GM19455 (cell line): ENCODE measurements at regions not wholly inside any gene's neighbourhood (a gene's known extent, or its start where the extent isn't known, plus 50 kb on each side); places are given as distances from the start of the nearest gene placed in this dataset.
"Not testable (repeated sequence)": the region's sequence is repeated elsewhere in the genome, so short reads cannot be mapped to it uniquely, and the experiment has no call there.

Experiments used
- ATAC-seq: cut with Tn5 transposase; IDR thresholded peaks from one replicate; pipeline ENCODE4 v1.9.1; 2021; ENCODE audit not compliant: unreplicated experiment

- no peak for ATAC-seq
Measured at GRCh38 chr2:65918760-65919187, 486.4 kb upstream of the SPRED2 start.

GRCh38 chr2:65917986-65918385 lies 485.6 kb upstream of the SPRED2 start:
- no peak for ATAC-seq

GRCh38 chr2:65916785-65917295 lies 484.4 kb upstream of the SPRED2 start:
- no peak for ATAC-seq

- ATAC-seq: no peak
Measured at GRCh38 chr2:65916177-65916576, 483.8 kb upstream of the SPRED2 start.

GRCh38 chr2:65915273-65915672 lies 482.9 kb upstream of the SPRED2 start:
- no peak for ATAC-seq

- no peak for ATAC-seq
Measured at GRCh38 chr2:65914244-65914786, 481.9 kb upstream of the SPRED2 start.

GRCh38 chr2:65913813-65914212 lies 481.4 kb upstream of the SPRED2 start:
- no peak for ATAC-seq

GRCh38 chr2:65901756-65902155 lies 469.4 kb upstream of the SPRED2 start:
- no peak for ATAC-seq

- no peak for ATAC-seq
Measured at GRCh38 chr2:65896446-65896845, 464.0 kb upstream of the SPRED2 start.

GRCh38 chr2:65890131-65890530 lies 457.7 kb upstream of the SPRED2 start:
- not testable (repeated sequence) for ATAC-seq

- no peak for ATAC-seq
Measured at GRCh38 chr2:65885266-65885665, 452.9 kb upstream of the SPRED2 start.

GRCh38 chr2:65881592-65881991 lies 449.2 kb upstream of the SPRED2 start:
- ATAC-seq: no peak

GRCh38 chr2:65880436-65880835 lies 448.0 kb upstream of the SPRED2 start:
- no peak for ATAC-seq

- ATAC-seq: no peak
Measured at GRCh38 chr2:65878011-65878340, 445.6 kb upstream of the SPRED2 start.

GRCh38 chr2:65877331-65878010 lies 445.1 kb upstream of the SPRED2 start:
- no peak for ATAC-seq

GRCh38 chr2:65876114-65876513 lies 443.7 kb upstream of the SPRED2 start:
- no peak for ATAC-seq

GRCh38 chr2:65870826-65871225 lies 438.4 kb upstream of the SPRED2 start:
- no peak for ATAC-seq

- no peak for ATAC-seq
Measured at GRCh38 chr2:65869296-65869695, 436.9 kb upstream of the SPRED2 start.

- ATAC-seq: no peak
Measured at GRCh38 chr2:65868177-65868576, 435.8 kb upstream of the SPRED2 start.

GRCh38 chr2:65867446-65867845 lies 435.0 kb upstream of the SPRED2 start:
- ATAC-seq: no peak

GRCh38 chr2:65866148-65866547 lies 433.7 kb upstream of the SPRED2 start:
- no peak for ATAC-seq

GRCh38 chr2:65864619-65865018 lies 432.2 kb upstream of the SPRED2 start:
- ATAC-seq: no peak

- ATAC-seq: no peak
Measured at GRCh38 chr2:65863713-65864112, 431.3 kb upstream of the SPRED2 start.
